ENCODE measurements at regions not wholly inside any gene's neighbourhood (a gene's known extent, or its start where the extent isn't known, plus 50 kb on each side); places are given as distances from the start of the nearest gene placed in this dataset.

- peaks cover 14% of the 10 kb centered on the region for H3K4me1 ChIP-seq (ENCODE audit: control insufficient read depth, insufficient read depth, low read length)
- peaks cover 5% of the 10 kb centered on the region for H3K9me3 ChIP-seq (replicated peaks; ENCODE audit: low read length)
- no peaks in the 10 kb centered on the region for H3K27me3 ChIP-seq (ENCODE audit: control insufficient read depth, insufficient read depth, low read length)
- H3K36me3 ChIP-seq (ENCODE audit: insufficient read depth, low read length) = no peaks in the 10 kb centered on the region
- no peak overlapping the region for H3K9ac ChIP-seq (ENCODE audit: low read depth, low read length)
- H3K4me3 ChIP-seq (ENCODE audit: low read length) = no peak overlapping the region
- H3K4me2 ChIP-seq (ENCODE audit: low read length) = no peak overlapping the region
These were observed 135.3 kb upstream of the LYPLAL1 start for GRCh38 chr1:219038398-219038797.

- no peak overlapping the region for H3K9ac ChIP-seq (ENCODE audit: low read depth, low read length)
These were observed 134.5 kb upstream of the LYPLAL1 start for GRCh38 chr1:219039017-219039681.

GRCh38 chr1:219039682-219040154 is 134.0 kb upstream of the LYPLAL1 start:
- no peak overlapping the region for H3K4me2 ChIP-seq (ENCODE audit: low read length)
- no peak overlapping the region for H3K4me3 ChIP-seq (ENCODE audit: low read length)
- no peaks in the 10 kb centered on the region for H3K36me3 ChIP-seq (ENCODE audit: insufficient read depth, low read length)
- H3K27me3 ChIP-seq (ENCODE audit: control insufficient read depth, insufficient read depth, low read length) = no peaks in the 10 kb centered on the region
- peaks cover 5% of the 10 kb centered on the region for H3K9me3 ChIP-seq (replicated peaks; ENCODE audit: low read length)
- no peak overlapping the region for H3K9ac ChIP-seq (ENCODE audit: low read depth, low read length)
- peaks cover 14% of the 10 kb centered on the region for H3K4me1 ChIP-seq (ENCODE audit: control insufficient read depth, insufficient read depth, low read length)

More at GRCh38 chr1:219039017-219039681, 134.5 kb upstream of the LYPLAL1 start:
- Histone ChIP-seq H3K9me3 (replicated peaks; ENCODE audit: low read length) (peaks cover 5% of the 10 kb centered on the region), H3K4me1 (ENCODE audit: control insufficient read depth, insufficient read depth, low read length) (peaks cover 14% of the 10 kb centered on the region), H3K4me2 (ENCODE audit: low read length) (no peak overlapping the region), H3K36me3 (ENCODE audit: insufficient read depth, low read length) (no peaks in the 10 kb centered on the region), H3K4me3 (ENCODE audit: low read length) (no peak overlapping the region), H3K27me3 (ENCODE audit: control insufficient read depth, insufficient read depth, low read length) (no peaks in the 10 kb centered on the region)

GRCh38 chr1:219040291-219040690 is 133.4 kb upstream of the LYPLAL1 start:
- H3K4me3 ChIP-seq (ENCODE audit: low read length) = no peak overlapping the region
- no peak overlapping the region for H3K4me2 ChIP-seq (ENCODE audit: low read length)
- peaks cover 5% of the 10 kb centered on the region for H3K9me3 ChIP-seq (replicated peaks; ENCODE audit: low read length)
- no peak overlapping the region for H3K9ac ChIP-seq (ENCODE audit: low read depth, low read length)
- no peaks in the 10 kb centered on the region for H3K36me3 ChIP-seq (ENCODE audit: insufficient read depth, low read length)
- H3K27me3 ChIP-seq (ENCODE audit: control insufficient read depth, insufficient read depth, low read length) = no peaks in the 10 kb centered on the region
- H3K4me1 ChIP-seq (ENCODE audit: control insufficient read depth, insufficient read depth, low read length) = peaks cover 14% of the 10 kb centered on the region

- Histone ChIP-seq H3K36me3 (ENCODE audit: insufficient read depth, low read length) (no peaks in the 10 kb centered on the region), H3K9ac (ENCODE audit: low read depth, low read length) (no peak overlapping the region), H3K4me3 (ENCODE audit: low read length) (no peak overlapping the region), H3K4me1 (ENCODE audit: control insufficient read depth, insufficient read depth, low read length) (peaks cover 14% of the 10 kb centered on the region), H3K4me2 (ENCODE audit: low read length) (no peak overlapping the region), H3K27me3 (ENCODE audit: control insufficient read depth, insufficient read depth, low read length) (no peaks in the 10 kb centered on the region), H3K9me3 (replicated peaks; ENCODE audit: low read length) (peaks cover 5% of the 10 kb centered on the region)
These were observed 132.5 kb upstream of the LYPLAL1 start for GRCh38 chr1:219041141-219041540.

- Histone ChIP-seq H3K9me3 (replicated peaks; ENCODE audit: low read length) (peaks cover 5% of the 10 kb centered on the region), H3K4me3 (ENCODE audit: low read length) (no peak overlapping the region), H3K36me3 (ENCODE audit: insufficient read depth, low read length) (no peaks in the 10 kb centered on the region), H3K9ac (ENCODE audit: low read depth, low read length) (no peak overlapping the region), H3K4me1 (ENCODE audit: control insufficient read depth, insufficient read depth, low read length) (peaks cover 14% of the 10 kb centered on the region), H3K4me2 (ENCODE audit: low read length) (no peak overlapping the region), H3K27me3 (ENCODE audit: control insufficient read depth, insufficient read depth, low read length) (no peaks in the 10 kb centered on the region)
These were observed 131.9 kb upstream of the LYPLAL1 start for GRCh38 chr1:219041818-219042217.

- no peak overlapping the region for H3K9ac ChIP-seq (ENCODE audit: low read depth, low read length)
- H3K36me3 ChIP-seq (ENCODE audit: insufficient read depth, low read length) = no peaks in the 10 kb centered on the region
- H3K4me3 ChIP-seq (ENCODE audit: low read length) = no peak overlapping the region
- H3K4me1 ChIP-seq (ENCODE audit: control insufficient read depth, insufficient read depth, low read length) = peaks cover 14% of the 10 kb centered on the region
- H3K4me2 ChIP-seq (ENCODE audit: low read length) = no peak overlapping the region
- H3K27me3 ChIP-seq (ENCODE audit: control insufficient read depth, insufficient read depth, low read length) = no peaks in the 10 kb centered on the region
- H3K9me3 ChIP-seq (replicated peaks; ENCODE audit: low read length) = peaks cover 5% of the 10 kb centered on the region
These were observed 130.9 kb upstream of the LYPLAL1 start for GRCh38 chr1:219042769-219043168.

GRCh38 chr1:219045246-219045645 is 128.4 kb upstream of the LYPLAL1 start:
- Histone ChIP-seq H3K4me2 (ENCODE audit: low read length) (no peak overlapping the region), H3K9ac (ENCODE audit: low read depth, low read length) (no peak overlapping the region), H3K9me3 (replicated peaks; ENCODE audit: low read length) (peaks cover 5% of the 10 kb centered on the region), H3K4me3 (ENCODE audit: low read length) (no peak overlapping the region), H3K36me3 (ENCODE audit: insufficient read depth, low read length) (no peaks in the 10 kb centered on the region), H3K4me1 (ENCODE audit: control insufficient read depth, insufficient read depth, low read length) (peaks cover 20% of the 10 kb centered on the region), H3K27me3 (ENCODE audit: control insufficient read depth, insufficient read depth, low read length) (no peaks in the 10 kb centered on the region)

GRCh38 chr1:219049501-219049900 is 124.2 kb upstream of the LYPLAL1 start:
- H3K4me1 ChIP-seq (ENCODE audit: control insufficient read depth, insufficient read depth, low read length) = peaks cover 6% of the 10 kb centered on the region
- no peaks in the 10 kb centered on the region for H3K27me3 ChIP-seq (ENCODE audit: control insufficient read depth, insufficient read depth, low read length)
- H3K9ac ChIP-seq (ENCODE audit: low read depth, low read length) = no peak overlapping the region
- H3K4me3 ChIP-seq (ENCODE audit: low read length) = no peak overlapping the region
- H3K36me3 ChIP-seq (ENCODE audit: insufficient read depth, low read length) = no peaks in the 10 kb centered on the region
- H3K4me2 ChIP-seq (ENCODE audit: low read length) = peak overlapping the region; percentile 38
- no peaks in the 10 kb centered on the region for H3K9me3 ChIP-seq (replicated peaks; ENCODE audit: low read length)

GRCh38 chr1:219050086-219050821 is 123.4 kb upstream of the LYPLAL1 start:
- H3K4me1 ChIP-seq (ENCODE audit: control insufficient read depth, insufficient read depth, low read length) = peaks cover 6% of the 10 kb centered on the region
- H3K9me3 ChIP-seq (replicated peaks; ENCODE audit: low read length) = no peaks in the 10 kb centered on the region

GRCh38 chr1:219050822-219051125 is 122.9 kb upstream of the LYPLAL1 start:
- Histone ChIP-seq H3K9me3 (replicated peaks; ENCODE audit: low read length) (no peaks in the 10 kb centered on the region), H3K4me3 (ENCODE audit: low read length) (no peak overlapping the region), H3K4me1 (ENCODE audit: control insufficient read depth, insufficient read depth, low read length) (peaks cover 6% of the 10 kb centered on the region), H3K36me3 (ENCODE audit: insufficient read depth, low read length) (no peaks in the 10 kb centered on the region), H3K9ac (ENCODE audit: low read depth, low read length) (no peak overlapping the region), H3K4me2 (ENCODE audit: low read length) (no peak overlapping the region), H3K27me3 (ENCODE audit: control insufficient read depth, insufficient read depth, low read length) (no peaks in the 10 kb centered on the region)

More at GRCh38 chr1:219050086-219050821, 123.4 kb upstream of the LYPLAL1 start:
- Histone ChIP-seq H3K9ac (ENCODE audit: low read depth, low read length) (no peak overlapping the region), H3K36me3 (ENCODE audit: insufficient read depth, low read length) (no peaks in the 10 kb centered on the region), H3K4me3 (ENCODE audit: low read length) (no peak overlapping the region), H3K4me2 (ENCODE audit: low read length) (no peak overlapping the region), H3K27me3 (ENCODE audit: control insufficient read depth, insufficient read depth, low read length) (no peaks in the 10 kb centered on the region)

GRCh38 chr1:219051547-219051946 is 122.1 kb upstream of the LYPLAL1 start:
- H3K9me3 ChIP-seq (replicated peaks; ENCODE audit: low read length) = no peaks in the 10 kb centered on the region
- H3K4me3 ChIP-seq (ENCODE audit: low read length) = no peak overlapping the region
- H3K9ac ChIP-seq (ENCODE audit: low read depth, low read length) = no peak overlapping the region
- no peak overlapping the region for H3K4me2 ChIP-seq (ENCODE audit: low read length)
- H3K27me3 ChIP-seq (ENCODE audit: control insufficient read depth, insufficient read depth, low read length) = no peaks in the 10 kb centered on the region
- no peaks in the 10 kb centered on the region for H3K36me3 ChIP-seq (ENCODE audit: insufficient read depth, low read length)
- peaks cover 6% of the 10 kb centered on the region for H3K4me1 ChIP-seq (ENCODE audit: control insufficient read depth, insufficient read depth, low read length)
